HG03064 (cell line): ENCODE measurements at regions not wholly inside any gene's neighbourhood (a gene's known extent, or its start where the extent isn't known, plus 50 kb on each side); places are given as distances from the start of the nearest gene placed in this dataset.
"Not testable (repeated sequence)": the region's sequence is repeated elsewhere in the genome, so short reads cannot be mapped to it uniquely, and the experiment has no call there.

Experiments
- ATAC-seq: cut with Tn5 transposase; IDR thresholded peaks from one replicate; pipeline ENCODE4 v1.9.1; 2021; ENCODE audit warnings: low read depth; ENCODE audit not compliant: unreplicated experiment

GRCh38 chr5:124210111-124210910, 536.1 kb downstream of the ZNF608 start:
- ATAC-seq: no peak

GRCh38 chr5:124207118-124207517, 539.3 kb downstream of the ZNF608 start:
- ATAC-seq: no peak

- no peak for ATAC-seq
These were observed 539.9 kb downstream of the ZNF608 start for GRCh38 chr5:124206540-124206939.

- no peak for ATAC-seq
These were observed 543.1 kb downstream of the ZNF608 start for GRCh38 chr5:124203303-124203702.

GRCh38 chr5:124200381-124200780, 546.1 kb downstream of the ZNF608 start:
- ATAC-seq: no peak

- no peak for ATAC-seq
These were observed 546.5 kb downstream of the ZNF608 start for GRCh38 chr5:124199893-124200292.

- no peak for ATAC-seq
These were observed 551.0 kb downstream of the ZNF608 start for GRCh38 chr5:124195411-124195810.

GRCh38 chr5:124194282-124194681, 552.2 kb downstream of the ZNF608 start:
- no peak for ATAC-seq

- no peak for ATAC-seq
These were observed 553.1 kb downstream of the ZNF608 start for GRCh38 chr5:124193371-124193789.

GRCh38 chr5:124192716-124193115, 553.7 kb downstream of the ZNF608 start:
- ATAC-seq: no peak

GRCh38 chr5:124185716-124186115, 560.7 kb downstream of the ZNF608 start:
- ATAC-seq: no peak

- no peak for ATAC-seq
These were observed 564.3 kb downstream of the ZNF608 start for GRCh38 chr5:124182133-124182532.

- no peak for ATAC-seq
These were observed 565.5 kb downstream of the ZNF608 start for GRCh38 chr5:124180875-124181461.

GRCh38 chr5:124180299-124180874, 566.1 kb downstream of the ZNF608 start:
- no peak for ATAC-seq

GRCh38 chr5:124179819-124180218, 566.6 kb downstream of the ZNF608 start:
- ATAC-seq: no peak

- ATAC-seq: no peak
These were observed 568.4 kb downstream of the ZNF608 start for GRCh38 chr5:124178050-124178449.

GRCh38 chr5:124176692-124177091, 569.7 kb downstream of the ZNF608 start:
- ATAC-seq: no peak

- no peak for ATAC-seq
These were observed 573.1 kb downstream of the ZNF608 start for GRCh38 chr5:124173386-124173785.

- no peak for ATAC-seq
These were observed 573.9 kb downstream of the ZNF608 start for GRCh38 chr5:124172389-124173003.

- ATAC-seq: not testable (repeated sequence)
These were observed 578.3 kb downstream of the ZNF608 start for GRCh38 chr5:124168093-124168492.

GRCh38 chr5:124162767-124163532, 583.5 kb downstream of the ZNF608 start:
- ATAC-seq: no peak
